LNCaP clone FGC (cell line): ENCODE measurements at regions not wholly inside any gene's neighbourhood (a gene's known extent, or its start where the extent isn't known, plus 50 kb on each side); places are given as distances from the start of the nearest gene placed in this dataset.

Experiments used
- DNase-seq: peaks from one replicate; pipeline ENCODE4 v3.0.0-alpha.2; 2011; ENCODE audit warnings: low read depth
- H3K4me3 ChIP-seq: 2 replicates; pipeline ENCODE4 v1.5.1; 2011; ENCODE audit warnings: mild to moderate bottlenecking, low read depth, low read length, control low read depth
- CTCF ChIP-seq: IDR thresholded peaks from 2 replicates; pipeline ENCODE4 v1.5.1; 2012; ENCODE audit warnings: mild to moderate bottlenecking; ENCODE audit not compliant: control insufficient read depth, insufficient read depth; ENCODE audit errors: extremely low read depth

DNA sequence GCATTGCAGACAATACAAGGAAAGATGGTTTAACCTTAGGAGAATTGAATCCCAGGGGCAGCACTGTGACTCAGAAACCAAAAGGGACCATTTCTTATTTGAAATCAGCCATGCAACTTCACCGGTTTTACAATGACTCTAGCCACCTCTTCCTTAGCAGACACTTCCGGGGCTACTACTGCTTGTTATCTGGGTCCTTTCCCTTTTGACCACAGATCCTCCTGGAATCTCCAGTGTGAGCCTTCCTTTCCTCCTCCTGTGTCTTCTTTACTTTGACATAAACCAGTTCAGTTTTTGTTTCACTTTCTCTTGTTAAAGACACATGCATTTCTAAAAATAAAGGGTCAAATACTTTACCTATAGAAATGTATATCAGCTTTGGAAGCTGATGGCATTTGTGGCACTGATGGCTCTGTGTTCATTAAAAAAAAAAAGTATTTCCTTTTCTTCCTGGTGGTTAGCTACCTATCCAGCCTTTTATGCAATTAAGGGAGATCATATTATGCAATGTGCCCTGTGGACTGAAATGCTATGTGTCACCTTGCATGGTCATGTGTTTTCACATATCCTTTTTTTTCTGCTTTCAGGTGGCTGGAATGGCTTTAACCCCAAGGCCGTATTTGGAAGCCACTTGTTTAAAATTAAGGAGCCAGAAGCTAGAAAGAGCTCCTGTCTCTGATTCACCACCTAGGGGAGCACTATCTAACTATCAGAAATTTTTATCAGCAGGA, 296.2 kb downstream of the CHL1 start:
- no peak overlapping the region for H3K4me3 ChIP-seq
- no peak for TF ChIP-seq CTCF
- DNase-seq: no peak

DNA sequence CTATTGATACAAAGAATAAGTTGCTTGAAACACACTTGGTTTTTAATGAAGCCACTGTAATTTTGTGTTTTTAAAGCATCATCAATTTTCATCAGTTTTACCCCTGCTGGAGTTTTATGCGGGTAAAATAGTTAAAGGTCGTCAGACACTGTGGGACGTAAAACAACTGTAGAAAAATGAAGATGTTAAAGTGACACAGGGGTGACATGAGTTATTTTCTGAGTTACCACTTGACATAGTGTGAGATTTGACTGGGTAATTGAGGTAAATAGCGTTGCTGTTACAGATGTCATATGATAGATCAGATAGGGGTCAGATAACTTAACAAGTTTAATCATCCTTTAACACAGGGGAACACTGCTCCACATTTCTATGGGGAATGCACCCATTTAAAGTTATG, 297.6 kb downstream of the CHL1 start:
- H3K4me3 ChIP-seq: no peak overlapping the region
- TF ChIP-seq CTCF: no peak
- no peak for DNase-seq

DNA sequence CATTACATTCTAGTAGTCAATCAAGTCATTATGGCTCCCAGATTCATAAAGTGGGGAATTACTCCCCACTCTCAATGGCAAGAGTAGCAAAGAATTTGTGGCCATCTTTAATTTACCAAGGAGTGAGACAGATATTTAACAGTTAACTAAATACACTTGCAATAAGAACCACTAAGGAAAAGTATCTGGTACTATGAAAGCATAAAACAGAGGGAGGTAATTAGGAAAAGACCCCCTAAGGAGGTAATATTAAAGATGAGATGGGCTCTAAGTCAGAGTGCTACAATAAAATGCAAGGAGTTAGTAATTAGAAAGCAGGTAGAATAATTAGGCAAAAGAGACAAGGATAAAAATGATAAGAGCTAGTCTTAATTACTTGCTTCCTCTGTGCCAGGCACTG, 301.9 kb downstream of the CHL1 start:
- no peak for TF ChIP-seq CTCF
- H3K4me3 ChIP-seq: no peak overlapping the region
- DNase-seq: no peak

DNA sequence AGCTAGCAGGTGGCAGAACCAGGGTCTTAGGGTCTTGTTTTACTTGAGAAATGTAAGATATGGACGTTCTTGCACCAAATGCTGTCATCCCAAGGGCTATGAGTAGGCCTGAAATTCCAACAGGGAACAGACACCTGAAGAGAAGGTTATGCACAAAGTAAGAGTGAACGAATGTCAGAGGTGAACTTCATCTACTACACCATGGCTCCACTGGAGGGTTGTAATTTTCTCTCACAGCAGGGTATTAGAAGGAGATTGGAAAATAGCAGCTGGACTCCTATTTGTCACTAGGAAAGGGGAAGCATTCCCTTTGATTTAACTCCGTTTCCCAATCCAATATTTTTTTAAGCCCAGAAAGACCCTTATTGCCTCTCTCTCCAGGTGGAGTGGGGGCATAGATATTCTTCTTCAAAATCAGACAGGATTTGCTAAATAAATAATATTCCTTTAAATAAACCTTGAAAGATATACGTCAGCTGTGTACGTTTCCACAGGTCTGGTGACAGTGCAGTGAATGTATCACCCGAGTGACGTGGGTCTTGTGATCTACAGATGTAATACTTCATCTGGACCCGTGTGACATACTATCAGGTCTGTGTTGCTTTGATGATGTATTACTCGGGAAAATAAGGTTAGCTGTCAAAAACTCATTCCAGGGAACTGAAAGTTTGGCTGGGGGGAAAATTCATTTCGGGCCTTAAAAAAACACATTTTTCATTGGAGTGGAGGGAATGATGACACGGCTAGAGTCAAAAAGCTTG, 302.6 kb downstream of the CHL1 start:
- no peak for DNase-seq
- no peak for TF ChIP-seq CTCF
- H3K4me3 ChIP-seq: no peak overlapping the region

GRCh38 chr3:502486-502885, 305.9 kb downstream of the CHL1 start:
- DNase-seq: no peak
- no peak for TF ChIP-seq CTCF
- no peak overlapping the region for H3K4me3 ChIP-seq

- no peak for DNase-seq
- no peak overlapping the region for H3K4me3 ChIP-seq
- TF ChIP-seq CTCF: no peak
These were observed 316.7 kb downstream of the CHL1 start for GRCh38 chr3:513301-513700.
